HG02678 (cell line): ENCODE measurements at regions not wholly inside any gene's neighbourhood (a gene's known extent, or its start where the extent isn't known, plus 50 kb on each side); places are given as distances from the start of the nearest gene placed in this dataset.

ENCODE experiments used
- ATAC-seq: cut with Tn5 transposase; IDR thresholded peaks from one replicate; pipeline ENCODE4 v1.9.1; 2021; ENCODE audit warnings: mild to moderate bottlenecking, moderate library complexity; ENCODE audit not compliant: unreplicated experiment

GRCh38 chrX:124984140-124984813, 335.4 kb upstream of the TEX13C start:
- no peak for ATAC-seq

- ATAC-seq = no peak
These were observed 333.4 kb upstream of the TEX13C start for GRCh38 chrX:124986284-124986683.

DNA sequence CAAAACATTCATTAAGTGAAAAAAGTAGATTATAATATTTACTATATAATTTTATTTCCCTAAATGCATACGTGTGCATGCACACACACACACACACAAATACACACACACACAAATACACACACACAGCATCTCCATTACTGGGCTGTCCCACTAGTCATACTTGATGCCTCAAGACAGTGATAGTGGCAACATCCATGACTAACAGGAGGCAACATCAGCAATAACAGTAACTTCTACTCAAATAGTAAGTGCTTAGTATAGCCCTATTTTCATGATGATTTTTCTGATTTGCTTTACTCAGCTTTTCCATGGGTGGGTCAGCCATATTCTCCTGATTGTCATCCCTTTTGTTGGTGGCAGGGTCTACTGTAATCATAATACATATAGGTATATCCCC, 325.9 kb upstream of the TEX13C start:
- no peak for ATAC-seq

DNA sequence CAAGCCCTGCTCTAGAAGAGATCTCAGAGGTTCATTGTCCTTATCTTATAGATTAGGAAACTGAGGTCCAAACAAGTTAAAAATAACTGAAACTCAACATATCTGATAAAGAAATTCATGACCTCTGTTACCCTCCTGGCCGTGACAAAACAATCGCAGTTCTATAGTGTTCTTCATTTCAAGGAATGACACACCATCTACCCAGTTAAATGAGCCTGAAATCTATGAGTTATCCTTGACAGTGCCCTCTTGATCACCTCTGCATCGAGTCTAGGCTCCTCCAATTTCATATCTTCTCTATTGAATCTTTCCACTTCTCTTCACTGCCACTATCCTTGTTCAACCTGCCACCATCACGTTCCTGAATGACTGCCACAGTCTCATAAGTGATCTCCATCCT, 325.3 kb upstream of the TEX13C start:
- ATAC-seq = no peak

DNA sequence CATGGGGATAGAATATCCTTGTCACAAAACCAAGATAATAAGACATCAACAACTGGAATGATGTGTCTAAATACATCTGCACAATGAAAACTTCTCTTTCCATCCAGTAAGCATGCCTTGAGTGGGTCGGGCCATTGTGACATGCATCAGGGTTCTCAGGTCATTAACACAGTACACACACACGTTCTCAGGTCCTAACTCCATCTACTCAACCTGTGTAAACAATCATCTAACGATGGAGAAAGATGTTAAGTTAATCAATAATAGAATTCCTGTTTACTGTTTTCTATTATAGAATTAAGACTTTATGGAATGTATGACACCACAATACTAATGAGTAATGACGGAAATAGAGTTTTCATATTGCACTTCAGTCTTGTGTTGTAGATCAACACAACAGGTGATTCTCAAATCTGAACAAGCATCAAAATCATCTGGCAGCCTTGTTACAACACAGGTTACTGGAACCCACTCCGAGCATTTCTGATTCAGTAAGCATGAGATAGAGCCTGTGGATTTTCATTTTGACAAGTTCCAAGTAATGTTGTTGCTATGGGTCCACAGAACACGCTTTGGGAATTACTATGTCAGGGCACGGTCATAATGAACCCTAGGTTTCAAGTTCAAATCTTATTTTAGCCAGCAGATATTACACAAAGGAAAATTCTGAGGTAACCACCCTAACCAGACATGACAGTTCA, 315.8 kb upstream of the TEX13C start:
- no peak for ATAC-seq

GRCh38 chrX:125004799-125005198, 314.9 kb upstream of the TEX13C start:
- ATAC-seq = no peak

DNA sequence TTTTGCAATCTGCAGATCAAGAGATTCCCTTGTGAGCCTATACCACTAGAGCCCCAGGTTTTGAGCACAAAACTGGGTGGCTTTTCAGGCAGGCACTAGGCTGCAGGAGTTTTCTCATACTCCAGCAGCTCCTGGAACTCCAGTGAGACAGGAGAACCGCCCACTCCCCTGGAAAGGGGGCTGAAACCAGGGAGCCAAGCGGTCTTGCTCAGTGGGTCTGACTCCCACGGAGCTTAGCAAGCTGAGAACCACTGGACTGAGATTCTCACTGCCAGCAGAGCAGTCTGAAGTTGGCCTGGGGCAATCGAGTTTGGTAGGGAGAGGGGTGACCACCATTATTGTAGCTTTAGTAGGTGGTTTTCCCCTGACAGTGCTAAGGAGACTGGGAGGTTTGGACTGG, 313.8 kb upstream of the TEX13C start:
- no peak for ATAC-seq

DNA sequence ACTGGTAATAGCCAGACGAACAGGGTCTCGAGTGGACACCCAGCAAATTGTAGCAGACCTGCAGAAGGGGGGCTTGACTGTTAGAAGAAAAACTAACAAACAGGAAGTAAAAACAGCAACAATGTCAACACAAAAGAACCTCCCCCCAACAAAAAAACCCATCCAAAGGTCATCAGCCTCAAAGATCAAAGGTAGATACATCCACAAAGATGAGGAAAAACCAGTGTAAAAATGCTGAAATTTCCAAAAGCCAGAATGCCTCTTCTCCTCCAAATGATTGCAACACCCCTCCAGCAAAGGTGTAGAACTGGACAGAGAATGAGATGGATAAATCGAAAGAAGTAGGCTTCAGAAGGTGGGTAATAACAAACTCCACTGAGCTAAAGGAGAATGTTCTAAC, 313.0 kb upstream of the TEX13C start:
- no peak for ATAC-seq

- ATAC-seq = no peak
These were observed 307.1 kb upstream of the TEX13C start for GRCh38 chrX:125012585-125012984.

DNA sequence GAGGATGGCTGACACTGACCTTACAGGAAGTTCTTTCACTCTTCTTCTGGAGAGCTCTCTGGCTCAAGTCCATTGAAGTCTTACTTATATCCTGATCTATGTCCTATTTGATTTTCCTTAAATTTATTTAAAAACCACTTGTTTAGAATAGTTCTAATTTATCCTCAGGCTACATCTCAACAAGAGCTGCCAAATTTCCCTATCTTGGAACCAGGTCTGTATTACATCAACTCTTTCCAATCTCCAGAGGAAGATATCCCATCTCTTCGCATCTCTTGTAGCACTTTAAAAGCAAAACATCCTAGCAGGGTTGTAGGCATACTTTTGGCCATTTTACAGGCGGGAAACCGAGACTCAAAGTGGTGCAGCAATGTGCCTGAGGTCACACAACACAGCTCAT, 290.5 kb upstream of the TEX13C start:
- ATAC-seq = no peak
